OCI-M1 (cell line): ENCODE measurements at regions not wholly inside any gene's neighbourhood (a gene's known extent, or its start where the extent isn't known, plus 50 kb on each side); places are given as distances from the start of the nearest gene placed in this dataset.

Experiments
- DNase-seq: peaks from one replicate; lab custom pipeline; 2025; lab: John Stamatoyannopoulos, UW

DNA sequence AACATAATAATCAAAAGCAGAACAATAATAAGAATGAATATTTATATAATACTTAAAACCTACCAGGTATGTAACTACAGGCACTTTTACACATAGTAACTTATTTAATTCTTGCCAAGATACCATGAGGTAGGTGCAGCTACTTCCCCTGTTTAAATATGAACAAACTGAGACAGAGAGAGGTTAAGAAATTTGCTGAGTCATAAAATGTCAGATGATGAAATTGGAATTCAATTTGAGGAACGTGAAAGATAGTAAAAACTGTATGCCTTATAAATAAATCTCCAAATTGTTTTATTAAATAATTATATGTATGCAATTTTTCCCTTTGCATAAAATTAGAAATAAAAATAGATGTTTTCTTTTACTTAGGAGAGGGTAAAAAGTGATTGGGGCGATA, 1103.3 kb upstream of the NRXN1 start:
- DNase-seq: peak; percentile 79

DNA sequence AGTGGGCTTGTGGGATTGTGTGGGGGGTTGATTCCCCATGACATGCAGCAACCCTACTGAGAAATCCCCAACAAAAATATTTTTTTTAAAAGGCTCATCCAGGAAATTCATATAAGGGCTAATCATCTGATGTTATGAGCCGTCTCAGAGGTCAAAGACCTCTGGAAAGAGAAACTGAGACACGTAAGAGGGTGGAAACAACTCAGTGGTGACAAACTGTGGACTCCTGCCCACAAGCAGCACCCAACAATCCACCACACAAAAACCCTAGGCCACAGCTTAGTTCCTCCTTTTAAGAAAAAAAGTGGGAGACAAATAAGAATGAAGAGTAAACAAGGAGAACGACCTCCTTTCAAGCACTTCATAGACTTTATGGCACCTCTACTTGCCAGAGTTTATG, 1096.1 kb upstream of the NRXN1 start:
- peak; percentile 15 for DNase-seq

DNA sequence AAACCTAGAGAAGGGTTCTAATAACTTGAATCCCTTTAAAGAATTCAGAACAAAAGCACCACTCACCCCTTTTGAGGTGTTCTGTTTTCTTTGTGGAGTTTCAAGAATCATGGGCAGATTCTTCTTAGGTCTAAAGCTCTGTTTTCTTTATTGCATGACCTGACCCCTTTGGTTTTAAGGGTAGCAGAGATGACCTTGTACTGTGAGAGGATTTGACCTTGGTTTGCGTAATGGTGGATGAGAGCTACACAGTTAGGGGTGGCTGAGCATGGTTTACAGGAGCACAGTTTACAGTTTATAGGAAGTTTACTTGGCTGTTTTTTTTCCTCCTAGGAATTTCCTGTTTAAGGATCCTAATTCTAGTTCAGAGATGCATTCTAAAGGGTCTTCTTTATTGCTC, 1095.6 kb upstream of the NRXN1 start:
- DNase-seq: no peak

DNA sequence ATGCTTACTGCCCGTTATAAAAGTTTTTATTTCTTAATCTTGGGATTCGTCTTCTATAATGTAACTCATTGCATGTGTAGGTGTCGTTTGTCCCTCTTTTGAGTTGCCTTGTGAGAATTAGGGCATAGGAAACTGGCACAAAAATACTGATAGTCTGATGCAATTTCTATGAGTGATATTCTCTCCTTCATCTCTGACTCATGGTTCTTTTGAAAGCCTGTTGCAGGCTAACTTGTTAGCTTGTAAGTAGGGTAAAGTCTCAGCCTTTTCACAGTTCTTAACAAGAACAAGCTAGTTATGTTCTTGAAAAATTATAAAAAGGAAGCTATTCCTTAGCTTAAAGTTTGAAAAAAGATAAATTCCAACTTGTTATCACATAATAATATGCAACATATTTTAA, 1085.4 kb upstream of the NRXN1 start:
- no peak for DNase-seq

- DNase-seq: no peak
Measured at GRCh38 chr2:52115750-52116149, 1083.8 kb upstream of the NRXN1 start.

DNA sequence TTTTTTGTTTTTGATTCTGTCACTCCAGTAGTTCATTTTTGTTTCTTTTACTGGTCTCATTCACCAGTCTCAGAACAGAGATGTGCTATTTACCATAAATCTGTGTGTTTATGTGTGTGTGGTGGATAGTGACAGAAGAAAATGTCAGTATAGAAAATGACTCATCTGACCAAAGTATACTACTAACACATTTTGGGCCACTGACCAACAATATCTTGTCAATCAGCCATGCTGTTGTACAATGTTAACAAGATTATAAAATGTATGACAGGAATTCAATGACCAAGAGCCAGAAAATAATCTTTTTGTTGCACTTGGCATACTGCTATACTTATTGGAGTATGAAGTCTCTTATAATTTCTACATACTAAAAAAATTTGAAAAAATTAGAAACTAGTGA, 1081.4 kb upstream of the NRXN1 start:
- no peak for DNase-seq

DNA sequence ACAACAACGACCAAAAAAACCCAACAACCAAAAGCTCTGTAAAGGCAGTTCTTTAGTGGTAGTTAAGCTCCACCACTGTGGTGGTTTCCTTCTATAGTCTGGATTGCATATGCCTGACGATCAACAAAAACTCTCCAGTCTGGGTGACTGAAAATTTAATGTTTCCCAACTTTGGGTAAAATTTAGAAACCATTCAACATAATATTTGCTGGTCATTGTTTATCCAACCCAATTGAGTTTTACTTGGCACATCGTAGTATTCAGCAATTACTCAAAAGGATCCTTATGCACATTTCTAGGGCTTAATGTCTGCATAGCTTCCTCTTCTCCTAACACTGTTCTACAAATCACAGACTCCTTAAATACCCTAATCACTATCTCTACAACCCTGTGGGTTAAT, 1080.2 kb upstream of the NRXN1 start:
- DNase-seq: no peak

DNA sequence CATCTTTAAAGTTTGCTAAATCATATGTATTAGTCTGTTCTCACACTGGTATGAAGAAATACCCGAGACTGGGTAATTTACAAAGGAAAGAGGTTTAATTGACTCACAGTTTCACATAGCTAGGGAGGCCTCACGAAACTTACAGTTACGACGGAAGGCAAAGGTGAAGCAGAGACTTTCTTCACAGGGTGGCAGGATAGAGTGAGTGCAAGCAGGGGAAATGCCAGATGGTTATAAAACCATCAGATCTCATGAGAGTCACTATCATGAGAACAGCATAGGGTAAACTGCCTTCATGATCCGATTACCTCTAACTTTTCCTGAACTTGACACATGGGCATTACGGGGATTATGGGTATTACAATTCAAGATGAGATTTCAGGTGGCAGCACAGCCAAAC, 1075.2 kb upstream of the NRXN1 start:
- no peak for DNase-seq

GRCh38 chr2:52097071-52097470, 1065.1 kb upstream of the NRXN1 start:
- no peak for DNase-seq

- peak; percentile 52 for DNase-seq
Measured at GRCh38 chr2:52084759-52085158, 1052.8 kb upstream of the NRXN1 start.

- no peak for DNase-seq
Measured at GRCh38 chr2:52083214-52083613, 1051.3 kb upstream of the NRXN1 start.

- no peak for DNase-seq
Measured at GRCh38 chr2:52082646-52083045, 1050.7 kb upstream of the NRXN1 start.

DNA sequence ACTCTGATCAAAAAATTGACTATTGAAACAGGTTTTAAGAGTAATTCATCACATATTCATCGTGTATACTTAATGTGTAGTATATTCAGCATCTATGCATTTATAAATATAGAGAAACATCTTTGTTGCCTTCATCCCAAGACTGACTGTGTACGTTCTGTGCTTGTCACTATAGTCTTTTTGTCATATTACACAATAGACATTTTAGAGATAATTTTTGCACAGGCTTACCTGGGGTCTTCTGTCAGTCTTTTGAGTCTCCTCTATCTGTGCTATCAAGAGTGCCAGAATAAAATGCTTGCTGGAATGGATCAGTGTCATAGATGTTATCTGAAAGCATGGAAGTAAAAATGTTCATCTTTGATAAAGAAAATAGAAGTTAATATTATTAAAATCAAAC, 1047.7 kb upstream of the NRXN1 start:
- no peak for DNase-seq

DNA sequence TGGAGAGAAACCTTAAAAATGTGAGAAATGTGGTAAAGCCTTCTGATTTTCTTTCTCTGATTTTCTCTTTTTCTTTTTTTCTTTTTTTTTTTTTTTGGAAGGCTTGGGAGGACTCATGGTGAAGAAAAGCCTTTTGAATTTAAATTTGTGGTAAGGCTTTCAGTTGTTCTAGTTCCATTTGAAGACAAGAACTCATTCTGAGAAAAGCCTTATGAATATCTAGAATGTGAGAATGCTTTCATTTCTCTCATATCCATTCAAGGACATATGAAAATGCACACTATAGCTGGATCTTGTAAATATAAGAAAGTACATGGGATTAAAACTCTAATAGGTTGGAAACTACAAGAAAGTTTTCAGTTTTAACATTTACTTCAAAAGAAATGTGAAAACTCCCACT, 1045.2 kb upstream of the NRXN1 start:
- DNase-seq: no peak

- DNase-seq: no peak
Measured at GRCh38 chr2:52074130-52074719, 1042.3 kb upstream of the NRXN1 start.

DNA sequence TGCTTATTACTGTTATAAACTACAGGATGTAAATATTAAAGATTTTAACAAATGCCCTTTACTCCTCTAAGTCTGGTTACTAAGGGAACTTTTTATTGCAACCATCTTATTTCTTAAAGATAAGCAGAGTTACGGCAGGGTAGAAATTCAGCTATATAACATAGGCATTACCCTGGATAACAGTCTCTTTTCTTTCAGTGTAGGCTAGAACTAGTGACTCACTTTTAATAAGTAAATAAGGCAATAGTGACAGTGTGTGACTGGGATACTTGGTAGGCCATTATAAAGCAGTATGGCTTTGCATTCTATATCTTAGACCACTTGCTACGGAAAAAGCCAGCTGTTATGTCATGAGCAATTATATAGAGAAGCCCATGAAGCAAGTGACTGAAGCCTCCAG, 1041.0 kb upstream of the NRXN1 start:
- DNase-seq: no peak

- DNase-seq: no peak
Measured at GRCh38 chr2:52070665-52071064, 1038.7 kb upstream of the NRXN1 start.

DNA sequence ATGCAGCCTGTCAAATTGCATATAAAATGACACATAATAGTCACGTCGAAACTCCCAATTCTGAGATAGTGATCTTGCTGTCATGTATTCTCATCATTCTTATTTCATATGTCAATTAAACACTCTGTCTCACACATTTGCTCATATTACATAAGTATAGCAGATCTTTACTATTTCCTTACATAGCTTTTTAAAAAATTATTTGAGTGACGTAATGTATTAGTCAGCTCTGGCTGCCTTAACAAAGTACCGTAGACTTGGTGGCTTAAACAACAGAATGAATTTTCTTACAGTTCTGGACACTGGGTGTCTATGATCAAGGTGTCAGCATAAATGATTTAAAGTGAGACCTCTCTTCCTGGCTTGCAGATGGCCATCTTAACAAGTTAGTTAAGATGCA, 1032.3 kb upstream of the NRXN1 start:
- no peak for DNase-seq

GRCh38 chr2:52054824-52055223, 1022.9 kb upstream of the NRXN1 start:
- DNase-seq: no peak

GRCh38 chr2:52036853-52037252, 1004.9 kb upstream of the NRXN1 start:
- no peak for DNase-seq

- no peak for DNase-seq
Measured at GRCh38 chr2:52036024-52036423, 1004.1 kb upstream of the NRXN1 start.

GRCh38 chr2:52035391-52035790, 1003.5 kb upstream of the NRXN1 start:
- DNase-seq: no peak

GRCh38 chr2:52034706-52035105, 1002.8 kb upstream of the NRXN1 start:
- DNase-seq: peak; percentile 23

DNA sequence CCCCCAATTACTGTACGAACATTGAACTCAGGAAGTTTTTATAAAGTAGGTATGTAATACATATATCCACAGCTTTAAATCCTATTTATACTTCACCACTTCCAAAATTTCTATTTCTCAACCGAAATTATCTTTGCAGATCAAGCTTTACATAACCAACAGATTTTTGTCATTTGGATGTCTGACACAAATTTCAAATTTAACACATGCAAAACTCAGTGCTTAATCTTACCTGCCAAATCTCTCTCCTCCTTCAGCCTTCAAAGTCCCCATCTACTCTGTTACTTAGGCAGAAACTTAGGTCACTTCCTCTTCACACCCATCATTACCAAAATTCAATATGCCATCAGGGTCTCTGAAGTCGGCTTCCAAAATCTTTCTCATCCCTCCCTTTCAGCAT, 990.1 kb upstream of the NRXN1 start:
- DNase-seq: no peak
